Right lung (tissue), 2 donors: ENCODE measurements at regions not wholly inside any gene's neighbourhood (a gene's known extent, or its start where the extent isn't known, plus 50 kb on each side); places are given as distances from the start of the nearest gene placed in this dataset.
"Not testable (repeated sequence)": the region's sequence is repeated elsewhere in the genome, so short reads cannot be mapped to it uniquely, and the experiment has no call there.

Experiments
- DNase-seq, 2 donors: peaks; one replicate each; pipeline ENCODE4 v3.0.0-alpha.2; 2013

DNA sequence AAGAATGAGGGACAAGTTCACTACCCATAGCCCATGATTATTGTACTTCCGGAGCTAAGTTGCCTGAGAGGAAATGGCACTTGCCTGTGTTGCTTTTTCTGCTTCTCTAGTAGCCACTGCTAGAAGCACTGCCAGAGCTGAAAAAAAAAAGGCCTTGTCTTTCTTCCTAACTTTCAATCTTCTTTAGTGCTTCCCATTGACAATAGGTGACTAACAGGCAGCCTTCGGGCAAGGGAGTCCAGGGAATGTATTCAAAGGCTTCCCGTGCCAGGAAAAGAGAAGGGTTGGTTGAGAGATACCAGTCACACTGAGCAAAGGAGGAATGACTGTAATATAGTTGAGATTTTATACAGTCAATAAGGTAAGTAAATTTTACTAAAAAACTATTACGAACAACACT, 242.0 kb downstream of the CALCRL start:
- no peak for DNase-seq

DNA sequence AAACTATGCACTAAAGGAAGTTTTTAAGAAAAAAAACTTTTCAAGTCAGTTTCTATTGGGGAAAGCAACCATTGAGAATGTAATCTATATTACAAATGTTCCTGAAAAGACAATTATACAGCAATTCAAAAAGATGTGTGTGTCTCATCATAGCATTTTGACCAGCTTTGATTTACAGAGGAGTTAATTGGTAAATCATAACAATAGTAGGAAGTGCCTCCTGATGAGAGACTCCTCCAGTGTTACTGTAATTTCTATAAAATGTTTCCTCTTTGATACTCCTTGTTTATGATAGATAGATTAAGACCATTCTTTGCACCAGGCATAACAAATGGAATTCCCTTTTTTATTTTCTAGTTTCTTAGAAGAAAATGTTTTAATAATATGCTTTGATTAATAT, 249.9 kb downstream of the CALCRL start:
- no peak for DNase-seq

- no peak for DNase-seq
Measured at GRCh38 chr2:187194049-187194448, 254.0 kb downstream of the CALCRL start.

DNA sequence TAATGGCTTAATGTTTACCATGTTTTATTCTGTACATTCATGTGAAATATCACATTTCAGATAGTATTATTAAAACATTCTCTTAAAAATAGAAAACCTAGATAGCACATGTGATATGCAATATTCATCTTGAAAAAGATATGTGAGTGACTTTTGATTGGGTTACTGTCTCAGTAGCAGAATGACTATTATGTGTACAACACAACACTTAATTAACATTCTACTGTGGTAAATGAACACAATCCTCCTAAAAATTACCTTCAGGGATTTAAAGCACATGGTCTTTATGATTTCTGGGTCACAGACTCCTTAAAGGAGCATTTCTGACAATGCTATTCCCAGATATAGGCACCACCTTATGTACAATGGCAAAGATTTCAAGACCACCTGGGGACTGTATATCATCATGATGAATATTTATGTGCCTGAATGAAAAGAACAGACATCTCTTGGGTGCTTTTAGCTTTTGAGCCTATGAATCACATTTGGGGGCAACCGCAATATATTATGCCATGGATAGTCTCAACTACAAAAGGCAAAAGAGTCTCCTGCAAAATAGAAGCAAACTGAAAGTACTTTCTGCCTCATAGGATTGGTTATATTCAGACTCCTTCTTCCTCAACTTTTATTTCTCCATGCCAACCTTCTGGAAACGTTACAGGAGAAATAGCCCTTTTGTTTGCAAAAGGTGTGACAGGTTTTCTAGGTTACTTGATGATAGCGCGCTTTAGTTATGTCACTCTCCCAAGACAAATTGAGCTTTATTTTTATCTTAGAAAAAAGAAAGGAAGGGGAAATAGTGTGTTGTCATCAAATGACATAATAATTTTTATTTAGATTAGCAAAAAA, 259.0 kb downstream of the CALCRL start:
- no peak for DNase-seq

DNA sequence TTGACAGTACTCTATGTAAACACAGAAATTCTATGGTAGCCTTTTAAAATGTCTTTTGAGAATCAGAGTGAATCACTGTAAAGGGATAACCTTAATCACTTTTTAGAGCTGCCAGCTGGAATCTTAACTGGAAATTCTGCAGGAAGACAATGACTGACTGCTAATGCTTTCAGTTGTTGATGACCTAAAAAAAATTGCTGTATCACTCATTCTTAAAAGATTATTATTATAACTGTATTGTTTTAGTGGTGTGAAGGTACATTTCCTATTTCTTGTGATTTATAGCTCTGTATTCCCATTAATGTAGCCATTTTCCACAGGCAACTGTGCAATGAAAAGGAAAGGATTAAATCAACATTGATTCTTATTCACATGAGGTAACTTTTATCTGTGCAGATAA, 260.5 kb downstream of the CALCRL start:
- DNase-seq: no peak

- no peak for DNase-seq
Measured at GRCh38 chr2:187180529-187180928, 267.5 kb downstream of the CALCRL start.

DNA sequence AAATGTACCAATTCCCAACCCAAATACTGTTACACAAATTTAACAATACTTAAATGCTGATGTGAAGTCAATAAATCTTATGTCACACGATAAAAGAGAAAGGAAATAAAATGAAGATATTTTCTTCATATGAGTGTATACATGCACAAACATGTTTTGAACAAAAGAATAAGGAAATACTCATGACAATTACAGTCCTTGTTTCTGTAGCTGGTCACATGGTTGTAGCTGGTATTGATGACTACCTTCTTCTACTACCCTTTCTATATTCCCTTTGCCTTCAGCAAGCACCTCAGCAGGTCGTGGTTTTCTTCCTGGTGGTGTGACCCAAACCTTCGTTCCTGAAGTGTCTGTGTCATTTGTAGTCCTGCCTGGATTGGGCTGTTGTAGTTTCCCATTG, 269.2 kb downstream of the CALCRL start:
- DNase-seq: not testable (repeated sequence)

DNA sequence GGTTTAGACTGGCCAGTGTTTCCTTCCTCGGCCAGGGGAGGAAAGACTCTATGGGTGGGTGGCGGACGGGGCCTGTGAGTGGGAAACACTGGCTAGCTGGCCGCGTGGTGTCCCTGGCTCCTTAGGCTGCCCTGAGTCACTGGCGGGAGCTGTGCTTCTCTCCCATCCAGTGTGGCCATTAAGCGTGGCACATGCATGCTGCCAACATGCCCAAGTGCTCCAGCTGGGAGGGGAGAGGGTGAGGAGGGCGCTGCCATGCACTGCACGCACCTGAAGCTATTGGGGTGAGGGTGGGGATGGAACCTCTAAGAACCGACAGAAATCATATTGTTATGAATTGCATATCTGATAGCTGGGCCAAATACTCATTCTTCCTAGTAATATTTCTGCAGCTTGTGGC, 270.8 kb downstream of the CALCRL start:
- DNase-seq: no peak

GRCh38 chr2:187174582-187174981, 273.5 kb downstream of the CALCRL start:
- DNase-seq: no peak

- no peak for DNase-seq
Measured at GRCh38 chr2:187171318-187171717, 276.7 kb downstream of the CALCRL start.

- DNase-seq: no peak
Measured at GRCh38 chr2:187169864-187170263, 278.2 kb downstream of the CALCRL start.

DNA sequence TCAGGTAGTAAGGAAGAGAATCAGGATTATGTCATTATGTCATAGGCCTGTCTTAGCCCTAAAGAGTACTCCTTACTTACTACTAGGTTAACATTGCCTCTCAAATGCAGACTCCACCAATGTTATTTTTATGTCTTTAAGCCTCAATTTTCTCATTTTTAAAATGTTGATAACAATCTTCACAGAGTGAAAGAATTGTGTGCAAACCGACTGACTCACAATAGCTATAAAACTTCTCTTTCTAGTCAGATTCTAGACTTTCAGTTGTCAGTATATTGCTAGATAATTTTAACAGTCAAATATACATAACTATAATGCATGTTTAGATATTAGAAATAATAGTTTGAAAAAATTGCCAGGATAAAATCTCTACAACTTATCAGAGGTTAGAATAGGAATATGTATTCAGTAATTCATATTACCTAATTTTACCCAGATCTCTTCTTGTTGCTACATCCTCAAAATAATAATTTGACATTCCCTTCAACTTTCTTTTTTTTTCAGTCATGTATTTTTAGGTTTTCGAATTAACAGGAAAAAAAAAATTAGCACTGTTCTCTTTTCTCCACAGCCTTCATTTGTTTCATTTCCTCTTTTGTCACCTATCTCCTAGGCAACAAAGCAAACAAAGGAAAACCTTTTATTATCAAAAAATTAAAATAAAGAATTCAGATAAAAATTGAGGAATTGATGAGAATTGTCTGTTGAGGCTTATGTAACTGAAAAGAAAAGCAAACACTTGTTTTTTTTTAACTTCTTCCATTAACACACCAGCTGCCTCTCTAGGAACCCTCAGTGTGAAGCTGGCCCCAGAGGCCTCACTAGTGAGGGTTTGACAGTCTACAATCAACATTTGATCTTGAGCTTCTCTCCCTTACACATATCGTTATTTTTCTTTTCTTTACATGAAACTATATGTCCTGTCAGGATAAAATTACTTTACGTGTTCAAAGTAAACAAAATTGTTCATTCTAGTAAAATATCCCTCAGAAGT, 279.0 kb downstream of the CALCRL start:
- DNase-seq: no peak

DNA sequence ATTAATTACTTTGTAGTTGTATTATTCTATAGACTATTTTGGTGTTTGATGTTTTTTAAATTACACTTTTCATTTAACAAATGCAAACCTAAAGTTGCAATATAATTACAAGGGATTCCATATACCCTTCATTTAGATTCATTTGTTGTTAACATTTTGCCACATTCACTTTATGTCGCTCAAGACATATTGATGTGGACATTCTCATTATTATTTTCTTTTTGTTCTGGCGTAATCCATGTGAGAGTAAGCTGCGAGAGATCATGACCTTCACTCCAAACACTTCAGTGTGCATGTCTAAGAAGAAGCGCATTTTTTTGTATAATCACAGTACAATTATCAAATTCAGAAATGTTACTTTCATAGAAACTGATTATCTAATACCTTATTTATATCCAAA, 280.6 kb downstream of the CALCRL start:
- no peak for DNase-seq

DNA sequence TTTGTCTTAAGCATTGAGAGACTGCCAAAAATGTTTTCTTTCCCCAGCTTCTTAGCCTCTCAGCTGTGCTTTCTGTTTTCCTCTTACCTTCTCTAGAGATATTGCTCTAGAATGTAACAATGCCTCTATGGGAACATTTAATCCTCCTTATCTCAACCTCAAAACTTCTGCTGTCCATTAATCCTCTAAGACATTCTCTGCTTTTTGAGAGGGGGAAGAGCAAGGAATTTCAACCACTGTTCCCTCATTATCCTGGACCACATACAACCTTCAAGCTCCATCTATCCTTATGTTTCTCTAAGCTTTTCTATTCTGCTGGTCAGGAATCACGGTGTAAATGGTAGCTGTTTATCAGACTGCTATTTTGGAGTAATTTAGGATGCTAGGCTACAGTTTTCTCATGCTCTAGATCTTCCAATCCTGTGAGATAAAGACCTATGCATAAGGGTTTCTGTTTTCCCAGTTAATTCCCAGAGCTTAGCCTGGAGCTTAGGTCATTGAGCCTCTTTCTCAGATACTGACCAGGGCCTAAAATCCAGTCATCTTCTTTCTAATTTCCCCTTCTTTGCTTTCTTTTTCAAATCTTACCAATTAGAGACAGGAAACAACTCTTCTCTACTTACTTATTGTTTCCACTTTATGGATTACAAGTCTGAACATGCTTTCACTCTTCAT, 282.0 kb downstream of the CALCRL start:
- DNase-seq: no peak

- no peak for DNase-seq
Measured at GRCh38 chr2:187158452-187158851, 289.6 kb downstream of the CALCRL start.

GRCh38 chr2:187157046-187157445, 291.0 kb downstream of the CALCRL start:
- DNase-seq: no peak

DNA sequence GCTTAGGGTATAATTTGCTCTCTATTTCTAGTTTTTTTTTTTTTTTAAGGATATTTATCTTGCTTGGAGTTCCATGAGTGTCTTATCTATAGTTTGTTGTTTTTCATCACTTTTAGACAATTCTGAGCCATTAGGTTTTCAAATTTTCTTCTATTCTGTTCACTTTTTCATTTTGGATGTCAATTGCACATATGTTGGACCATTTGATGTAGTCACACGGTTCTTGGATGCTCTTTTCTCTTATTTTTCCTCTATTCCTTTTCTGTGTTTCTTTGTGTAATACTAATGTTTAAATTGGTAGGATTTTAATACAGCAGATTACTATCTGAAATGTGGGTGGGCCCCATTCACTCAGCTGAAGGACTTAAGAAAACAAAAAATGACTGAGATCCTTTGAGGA, 292.6 kb downstream of the CALCRL start:
- DNase-seq: no peak

DNA sequence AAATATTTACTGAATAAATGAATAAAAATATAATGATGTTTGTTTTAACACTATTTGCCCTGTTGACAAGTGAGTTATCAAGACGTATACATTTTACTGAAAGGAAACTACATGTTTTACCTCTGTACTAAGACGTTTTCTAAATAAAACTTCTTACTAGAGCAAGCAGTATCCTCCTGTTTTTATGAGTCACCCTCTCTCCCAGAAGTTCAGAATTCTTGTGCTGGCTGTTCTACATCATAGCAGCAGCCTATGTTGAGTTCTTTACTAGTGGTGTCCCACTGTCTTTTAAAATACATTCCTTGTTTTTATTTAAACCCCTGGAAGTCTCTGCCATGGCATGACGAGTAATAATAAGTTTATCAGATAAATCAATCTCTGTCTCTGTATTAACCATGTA, 297.4 kb downstream of the CALCRL start:
- no peak for DNase-seq

DNA sequence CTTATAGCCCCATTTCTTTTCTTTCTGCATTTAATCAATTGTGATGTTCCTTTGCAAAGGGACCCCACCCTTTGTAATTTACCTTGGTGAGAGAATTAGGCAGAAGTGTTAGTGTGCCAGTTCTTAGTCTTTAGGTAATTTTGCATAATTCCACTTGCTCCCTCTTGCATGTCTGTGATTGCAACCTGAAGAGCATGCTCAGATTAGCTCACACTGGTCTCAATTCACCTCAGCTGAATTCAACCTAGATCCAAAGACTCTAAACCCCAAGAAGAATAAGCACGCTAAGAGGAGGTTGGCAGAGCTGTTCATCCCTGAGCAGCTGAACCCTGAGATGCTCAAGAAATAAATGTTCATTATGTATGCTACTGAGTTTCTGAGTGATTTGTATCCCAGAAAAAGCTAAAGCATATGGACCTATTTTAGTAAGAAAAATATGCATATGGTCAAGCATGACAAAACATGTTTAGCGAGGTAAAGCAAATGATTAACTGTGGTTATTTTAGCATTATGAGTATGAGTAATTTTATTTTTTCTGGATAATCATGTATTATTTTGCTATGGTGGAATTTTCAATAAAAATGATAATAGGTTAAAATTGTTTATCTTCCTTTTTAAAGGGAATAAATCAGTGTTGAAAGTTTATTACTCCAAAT, 299.2 kb upstream of the ZSWIM2 start:
- no peak for DNase-seq

- no peak for DNase-seq
Measured at GRCh38 chr2:187143537-187143936, 294.6 kb upstream of the ZSWIM2 start.

GRCh38 chr2:187139469-187139868, 290.5 kb upstream of the ZSWIM2 start:
- no peak for DNase-seq

- peak in 1 of 2 donors; percentile 31 for DNase-seq
Measured at GRCh38 chr2:187138265-187138664, 289.3 kb upstream of the ZSWIM2 start.
